ENCODE measurements at regions not wholly inside any gene's neighbourhood (a gene's known extent, or its start where the extent isn't known, plus 50 kb on each side); places are given as distances from the start of the nearest gene placed in this dataset.

GRCh38 chr20:6397115-6397514 lies 274.3 kb upstream of the FERMT1 start:
- TF ChIP-seq ZNF274 (IDR thresholded peaks at IDR 0.05; ENCODE audit: low read depth, low read length) (no peak), YY1 (IDR thresholded peaks at IDR 0.05; ENCODE audit: insufficient read depth, insufficient read length) (no peak)

All from NT2/D1 (cell line).